GM23338 (cell line): ENCODE measurements at regions not wholly inside any gene's neighbourhood (a gene's known extent, or its start where the extent isn't known, plus 50 kb on each side); places are given as distances from the start of the nearest gene placed in this dataset.

Source experiments
- ATAC-seq: fragments of 200-7000 bp; cut with Tn5 transposase; 3 replicates; pipeline ENCODE4 v1.9.1; 2020
- DNase-seq: peaks from one replicate; pipeline ENCODE4 v3.0.0-alpha.2; 2015; ENCODE audit warnings: low spot score
- H2AFZ ChIP-seq: fragments of 200-600 bp; sonication (generic); 2 replicates; pipeline ENCODE4 v1.8.0; 2016; ENCODE audit warnings: antibody characterized with exemption, mild to moderate bottlenecking, moderate library complexity
- H3F3A ChIP-seq: fragments of 200-600 bp; sonication (generic); replicated peaks from 2 replicates; pipeline ENCODE4 v1.8.0; 2017; ENCODE audit warnings: antibody characterized with exemption, mixed run types, low read depth
- H3K27ac ChIP-seq: fragments of 200-600 bp; sonication (generic); 2 replicates; pipeline ENCODE4 v1.6.1; 2016; ENCODE audit warnings: low read depth
- H3K27me3 ChIP-seq: fragments of 200-600 bp; sonication (generic); 2 replicates; pipeline ENCODE4 v1.8.0; 2016; ENCODE audit warnings: mild to moderate bottlenecking, mixed run types, moderate library complexity; ENCODE audit not compliant: insufficient read depth
- H3K36me3 ChIP-seq: fragments of 200-600 bp; sonication (generic); 2 replicates; pipeline ENCODE4 v1.8.0; 2016; ENCODE audit warnings: mild to moderate bottlenecking; ENCODE audit not compliant: insufficient read depth
- H3K4me1 ChIP-seq: fragments of 200-600 bp; sonication (generic); 2 replicates; pipeline ENCODE4 v1.8.0; 2016; ENCODE audit warnings: mild to moderate bottlenecking, moderate library complexity; ENCODE audit not compliant: insufficient read depth
- H3K4me2 ChIP-seq: fragments of 200-600 bp; sonication (generic); 2 replicates; pipeline ENCODE4 v1.7.1; 2017; ENCODE audit warnings: mixed run types
- H3K4me3 ChIP-seq: fragments of 200-600 bp; sonication (generic); 2 replicates; pipeline ENCODE4 v1.6.1; 2016; ENCODE audit warnings: mixed run types
- H3K79me2 ChIP-seq: fragments of 200-600 bp; sonication (generic); replicated peaks from 2 replicates; pipeline ENCODE4 v1.8.0; 2017; ENCODE audit warnings: mild to moderate bottlenecking; ENCODE audit not compliant: insufficient read depth
- H3K9me2 ChIP-seq: fragments of 200-600 bp; sonication (generic); 2 replicates; pipeline ENCODE4 v1.8.0; 2017; ENCODE audit not compliant: insufficient read depth
- H4K20me1 ChIP-seq: fragments of 200-600 bp; sonication (generic); replicated peaks from 2 replicates; pipeline ENCODE4 v1.8.0; 2017; ENCODE audit warnings: mild to moderate bottlenecking; ENCODE audit not compliant: insufficient read depth
- H3K27ac Mint-ChIP-seq: 2 replicates; pipeline ENCODE4 v1.8.0; 2020; ENCODE audit warnings: inconsistent platforms, mild to moderate bottlenecking, moderate library complexity, mixed read lengths
- H3K27me3 Mint-ChIP-seq: 3 replicates; pipeline ENCODE4 v1.8.0; 2022; ENCODE audit warnings: low read depth, mild to moderate bottlenecking, moderate library complexity, mixed read lengths, inconsistent platforms; ENCODE audit not compliant: insufficient read depth, poor library complexity
- H3K36me3 Mint-ChIP-seq: 3 replicates; pipeline ENCODE4 v1.8.0; 2021; ENCODE audit warnings: low read depth, mild to moderate bottlenecking, inconsistent platforms, moderate library complexity, mixed read lengths
- H3K4me1 Mint-ChIP-seq: 3 replicates; pipeline ENCODE4 v1.8.0; 2020; ENCODE audit warnings: mild to moderate bottlenecking, inconsistent platforms, mixed read lengths
- H3K4me3 Mint-ChIP-seq: 3 replicates; pipeline ENCODE4 v1.8.0; 2021; ENCODE audit warnings: moderate library complexity, mild to moderate bottlenecking, inconsistent platforms, mixed read lengths
- H3K9me3 Mint-ChIP-seq: 3 replicates; pipeline ENCODE4 v1.8.0; 2020; ENCODE audit warnings: moderate library complexity, mild to moderate bottlenecking, inconsistent platforms, mixed read lengths
- CREB1 ChIP-seq: fragments of 250-450 bp; sonication (Bioruptor Pico); IDR thresholded peaks from 2 replicates; pipeline ENCODE4 v1.5.0; 2020; ENCODE audit warnings: low read depth, mild to moderate bottlenecking, moderate library complexity
- CTCF ChIP-seq, 2 experiments: fragments of 200-600 bp in 1 of 2; sonication (generic) in 1 of 2; conservative IDR thresholded peaks; 2 replicates each; pipeline versions ENCODE4 v1.5.1 to v1.6.1; 2016 to 2017; ENCODE audit warnings: antibody characterized with exemption in 2 of 2, low read depth in 2 of 2, mild to moderate bottlenecking in 2 of 2, moderate library complexity in 1 of 2
- ETS1 ChIP-seq: IDR thresholded peaks from 2 replicates; pipeline ENCODE4 v1.6.1; 2016; ENCODE audit warnings: antibody characterized with exemption
- EZH2 ChIP-seq: fragments of 200-600 bp; sonication (generic); IDR thresholded peaks from one replicate; pipeline ENCODE4 v1.8.0; 2017; ENCODE audit warnings: antibody characterized with exemption, mild to moderate bottlenecking, low read depth; ENCODE audit not compliant: unreplicated experiment
- EZH2phosphoT487 ChIP-seq: fragments of 200-600 bp; sonication (generic); IDR thresholded peaks from one replicate; pipeline ENCODE4 v1.8.1; 2018; ENCODE audit warnings: antibody characterized with exemption; ENCODE audit not compliant: unreplicated experiment
- JUNB ChIP-seq: IDR thresholded peaks from one replicate; pipeline ENCODE4 v1.6.1; 2016; ENCODE audit warnings: antibody characterized with exemption; ENCODE audit not compliant: unreplicated experiment
- NANOG ChIP-seq: IDR thresholded peaks from 2 replicates; pipeline ENCODE4 v1.6.1; 2016; ENCODE audit warnings: antibody characterized with exemption, borderline replicate concordance
- POLR2AphosphoS5 ChIP-seq: IDR thresholded peaks from 2 replicates; pipeline ENCODE4 v1.6.1; 2016; ENCODE audit warnings: antibody characterized with exemption, low read depth
- REST ChIP-seq: IDR thresholded peaks from one replicate; pipeline ENCODE4 v1.6.1; 2018; ENCODE audit warnings: antibody characterized with exemption; ENCODE audit not compliant: unreplicated experiment
- STAT1 ChIP-seq: IDR thresholded peaks from one replicate; pipeline ENCODE4 v1.6.1; 2016; ENCODE audit warnings: antibody characterized with exemption; ENCODE audit not compliant: unreplicated experiment
- ZNF114 ChIP-seq: fragments of 250-450 bp; sonication (Bioruptor Pico); IDR thresholded peaks from 2 replicates; pipeline ENCODE4 v1.5.0; 2020; ENCODE audit warnings: mild to moderate bottlenecking, moderate library complexity
- ZNF331 ChIP-seq: fragments of 250-450 bp; sonication (Bioruptor Pico); IDR thresholded peaks from 2 replicates; pipeline ENCODE4 v1.5.0; 2020; ENCODE audit warnings: low read depth, mild to moderate bottlenecking, moderate library complexity
- ZNF462 ChIP-seq: fragments of 250-450 bp; sonication (Bioruptor Pico); IDR thresholded peaks from 2 replicates; pipeline ENCODE4 v1.5.0; 2020; ENCODE audit warnings: mild to moderate bottlenecking, moderate library complexity

- no peak overlapping the region for H3K4me3 ChIP-seq
- H3F3A ChIP-seq = no peaks in the 10 kb centered on the region
- Mint-ChIP-seq H3K9me3 (no peaks in the 10 kb centered on the region), H3K4me1 (peaks cover 5% of the 10 kb centered on the region; the same call in 2 of the 3 replicates), H3K4me3 (no peak overlapping the region), H3K27ac (peak overlapping the region; percentile 32; the same call in 1 of the 2 replicates), H3K36me3 (no peaks in the 10 kb centered on the region), H3K27me3 (no peaks in the 10 kb centered on the region)
- H3K79me2 ChIP-seq = no peaks in the 10 kb centered on the region
- no peak overlapping the region for H3K27ac ChIP-seq
- ATAC-seq (no peak), DNase-seq (no peak)
- H4K20me1 ChIP-seq = no peaks in the 10 kb centered on the region
- H3K9me2 ChIP-seq = 0 out of 2 replicates have a peak, but pooled peaks cover 3% of the 10 kb centered on the region
- H3K4me1 ChIP-seq = no peaks in the 10 kb centered on the region; the same call in 1 of the 2 replicates
- no peak for TF ChIP-seq JUNB
- no peak for TF ChIP-seq EZH2phosphoT487
- no peak for TF ChIP-seq CTCF (conservative IDR thresholded peaks at IDR 0.05; ENCODE audit: low read depth in 2 of 2)
- TF ChIP-seq ZNF462 = no peak
- no peak for TF ChIP-seq ZNF114 (CRISPR knock-in tag)
- no peak for TF ChIP-seq EZH2
- no peak for TF ChIP-seq NANOG
- TF ChIP-seq REST = no peak
- no peak for TF ChIP-seq CREB1 (CRISPR knock-in tag)
- no peak for TF ChIP-seq STAT1
- no peak for TF ChIP-seq ETS1
- no peak for TF ChIP-seq POLR2AphosphoS5
- TF ChIP-seq ZNF331 (CRISPR knock-in tag) = no peak
- no peak overlapping the region for H2AFZ ChIP-seq
- no peak overlapping the region for H3K4me2 ChIP-seq
- no peaks in the 10 kb centered on the region for H3K27me3 ChIP-seq
- no peaks in the 10 kb centered on the region for H3K36me3 ChIP-seq
These were observed 173.1 kb upstream of the PAPPA start for GRCh38 chr9:115980502-115980901.
